GM21360 (cell line): ENCODE measurements at regions not wholly inside any gene's neighbourhood (a gene's known extent, or its start where the extent isn't known, plus 50 kb on each side); places are given as distances from the start of the nearest gene placed in this dataset.
"Not testable (repeated sequence)": the region's sequence is repeated elsewhere in the genome, so short reads cannot be mapped to it uniquely, and the experiment has no call there.

Source experiments
- ATAC-seq: cut with Tn5 transposase; IDR thresholded peaks from one replicate; pipeline ENCODE4 v1.9.1; 2021; ENCODE audit warnings: mild to moderate bottlenecking, moderate library complexity; ENCODE audit not compliant: unreplicated experiment

DNA sequence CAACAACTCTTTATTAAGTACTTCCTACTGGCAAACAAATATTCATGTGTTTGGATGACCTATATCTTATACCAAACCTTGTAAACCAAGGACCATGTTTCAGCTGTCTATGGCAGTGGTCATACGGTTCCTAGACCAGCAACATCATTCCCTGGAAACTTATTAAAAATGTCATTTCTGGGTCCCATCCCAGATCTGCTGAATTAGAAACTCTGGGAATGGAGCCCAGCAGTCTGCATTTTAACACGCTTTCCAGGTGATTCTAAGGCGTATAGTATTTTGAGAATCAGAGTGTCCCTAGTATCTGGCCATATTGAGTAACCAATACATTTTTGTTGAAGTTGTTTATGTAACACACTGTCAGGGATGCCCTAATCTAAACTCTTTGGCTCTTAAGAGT lies 363.4 kb upstream of the LRRC3B start:
- ATAC-seq, result no peak

DNA sequence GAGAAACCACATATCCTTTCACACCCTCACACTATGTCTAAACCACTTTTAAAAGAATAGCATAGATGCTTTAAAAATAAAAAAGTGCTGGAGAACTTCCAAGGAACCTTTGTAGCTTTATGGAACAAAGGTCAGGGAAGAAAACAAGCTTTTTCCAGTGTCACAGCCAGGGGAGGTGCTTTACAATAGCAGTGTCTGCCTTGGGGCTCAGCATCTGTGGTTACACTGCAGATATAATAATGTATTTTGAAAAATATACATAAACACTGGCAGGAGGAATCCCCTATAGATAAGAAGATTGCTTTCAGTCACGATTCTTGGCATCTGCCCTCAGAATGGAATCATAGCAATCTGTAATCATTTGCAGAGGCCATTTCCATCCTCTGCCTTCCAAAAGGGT lies 362.4 kb upstream of the LRRC3B start:
- ATAC-seq, result no peak

DNA sequence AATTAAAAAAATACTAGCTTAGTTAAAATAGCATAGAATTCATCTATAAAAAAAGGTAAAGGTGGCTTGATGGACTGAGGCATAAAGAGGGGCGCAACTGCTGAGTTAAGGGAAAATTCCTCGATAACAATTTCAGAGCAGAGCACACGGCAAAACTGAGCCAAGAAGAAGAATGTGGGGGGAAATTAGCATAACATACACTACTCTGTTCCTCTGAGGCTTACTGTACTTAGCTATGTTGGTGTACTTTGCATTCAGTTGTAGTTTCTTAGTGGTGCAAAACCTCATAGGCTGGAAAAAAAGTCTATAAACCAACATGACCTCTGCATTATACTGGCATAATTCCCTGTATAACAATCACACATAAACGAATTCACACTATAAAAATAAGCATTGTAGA lies 357.9 kb upstream of the LRRC3B start:
- no peak for ATAC-seq

DNA sequence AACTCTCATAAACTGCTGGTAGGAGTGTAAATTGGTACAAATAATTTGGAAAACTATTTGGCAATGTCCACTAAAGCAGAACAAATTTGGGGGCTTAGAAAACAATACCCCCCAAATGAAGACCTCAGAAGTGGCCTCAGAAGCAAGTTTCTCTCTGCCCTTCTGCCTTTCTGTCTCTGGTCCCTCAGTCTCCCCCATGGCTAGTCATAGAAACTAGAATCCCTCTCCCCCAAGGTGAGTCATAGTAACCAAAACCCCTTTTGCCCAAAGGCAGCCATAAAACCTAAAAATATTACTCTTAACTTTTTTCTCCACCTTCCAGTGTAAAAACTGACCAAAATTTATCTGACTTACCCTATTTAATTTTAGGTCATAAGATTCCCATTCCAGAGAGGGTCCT lies 350.7 kb upstream of the LRRC3B start:
- no peak for ATAC-seq

DNA sequence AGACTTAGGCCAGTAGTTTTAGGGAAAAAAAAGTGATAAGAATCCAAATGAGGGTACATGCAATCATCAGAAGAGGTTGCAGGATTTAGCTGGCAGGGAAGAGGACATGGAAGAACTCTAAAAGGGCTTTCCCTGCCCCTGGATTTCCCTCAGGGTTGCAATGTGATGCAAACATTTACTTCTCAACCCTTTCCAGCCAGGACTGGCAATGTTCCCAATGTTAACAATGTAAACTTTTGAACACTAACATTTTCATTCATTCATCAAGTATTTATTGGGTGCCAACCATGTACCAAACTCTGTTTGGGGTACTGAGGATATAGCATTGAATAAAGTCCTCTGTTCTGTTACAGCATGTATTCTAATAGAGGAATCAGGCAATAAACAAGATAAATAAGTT lies 349.4 kb upstream of the LRRC3B start:
- ATAC-seq, result no peak

DNA sequence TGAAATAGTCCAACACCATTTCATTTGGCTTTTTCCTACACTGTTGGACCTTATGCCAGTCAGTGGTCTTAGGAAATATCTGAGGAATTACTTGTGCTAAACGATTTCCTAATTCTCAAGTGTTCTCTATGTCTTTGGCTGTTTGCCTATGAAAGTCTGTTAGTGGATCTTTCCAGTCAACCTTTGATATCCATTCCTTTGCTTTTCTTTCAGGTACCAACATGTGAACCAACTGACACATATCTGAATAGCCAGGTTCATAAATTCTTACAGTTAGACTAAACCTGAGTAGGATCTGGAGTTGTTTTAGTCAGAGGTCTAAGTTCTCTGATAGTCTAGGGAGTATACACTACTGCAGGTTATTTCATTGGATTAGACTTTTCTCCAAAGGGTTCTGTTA lies 343.5 kb upstream of the LRRC3B start:
- no peak for ATAC-seq

DNA sequence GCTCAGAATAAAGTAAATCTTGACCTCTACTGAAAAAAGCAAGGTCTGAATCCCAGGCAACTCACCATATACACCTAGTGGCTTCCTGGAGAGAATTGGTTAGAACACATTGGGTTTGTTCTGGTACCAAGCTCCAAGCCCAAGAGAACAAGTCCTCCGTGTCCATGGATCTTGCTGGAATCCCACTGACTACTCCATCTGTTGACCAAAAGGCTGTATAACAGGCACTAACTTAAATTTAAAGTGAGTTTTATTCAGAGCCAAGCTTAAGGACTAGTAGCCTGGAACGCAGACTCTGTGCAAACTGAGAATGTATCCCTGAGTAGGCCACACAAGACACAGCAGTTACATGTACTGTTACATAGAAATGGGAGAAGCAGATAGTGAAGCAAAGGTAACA lies 342.1 kb upstream of the LRRC3B start:
- ATAC-seq, result no peak

DNA sequence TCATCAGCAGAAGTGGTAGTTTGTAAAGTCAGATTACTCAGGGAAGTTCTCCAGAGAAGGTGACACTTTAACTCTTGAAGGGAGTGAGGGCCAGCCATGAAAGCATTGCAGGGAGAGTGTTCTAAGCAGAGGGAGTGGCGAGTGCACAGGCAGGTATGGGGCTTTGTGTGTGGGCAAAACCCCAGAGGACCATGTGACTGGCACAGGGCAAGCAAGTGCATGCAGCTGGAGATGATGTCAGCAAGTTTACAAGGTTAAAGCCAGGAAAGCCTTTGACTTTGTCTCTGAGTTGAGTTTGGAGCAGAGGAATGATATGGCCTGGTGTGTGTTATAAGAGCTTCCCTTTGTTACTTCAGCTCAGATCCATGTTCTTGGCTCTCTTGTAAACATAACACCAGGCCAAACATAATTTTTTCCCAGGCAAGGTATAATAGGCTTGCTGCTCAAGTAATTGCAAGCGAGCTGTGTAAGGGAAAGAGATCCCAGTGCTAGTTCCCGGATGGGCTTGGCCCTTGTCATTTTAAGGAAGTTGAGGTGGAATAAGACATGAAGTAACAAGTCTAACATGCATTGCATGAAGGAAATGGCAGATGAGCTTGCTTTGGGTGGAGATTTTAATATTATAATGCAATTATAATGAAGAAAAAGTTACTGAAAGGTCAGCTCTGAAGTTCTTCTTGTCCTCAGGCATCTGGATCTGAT lies 341.1 kb upstream of the LRRC3B start:
- ATAC-seq, result no peak

DNA sequence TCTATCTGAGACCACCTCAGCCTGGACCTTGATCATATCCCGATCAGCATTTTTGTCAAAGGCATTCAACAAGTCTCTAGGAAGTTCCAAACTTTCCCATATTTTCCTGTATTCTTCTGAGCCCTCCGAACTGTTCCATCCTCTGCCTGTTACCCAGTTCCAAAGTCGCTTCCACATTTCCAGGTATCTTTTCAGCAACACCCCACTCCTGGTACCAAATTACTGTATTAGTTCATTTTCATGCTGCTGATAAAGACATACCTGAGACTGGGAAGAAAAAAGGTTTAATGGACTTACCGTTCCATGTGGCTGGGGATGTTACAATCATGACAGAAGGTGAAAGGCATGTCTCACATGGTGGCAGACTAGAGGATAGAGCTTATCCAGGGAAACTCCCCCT lies 338.1 kb upstream of the LRRC3B start:
- ATAC-seq, result not testable (repeated sequence)

DNA sequence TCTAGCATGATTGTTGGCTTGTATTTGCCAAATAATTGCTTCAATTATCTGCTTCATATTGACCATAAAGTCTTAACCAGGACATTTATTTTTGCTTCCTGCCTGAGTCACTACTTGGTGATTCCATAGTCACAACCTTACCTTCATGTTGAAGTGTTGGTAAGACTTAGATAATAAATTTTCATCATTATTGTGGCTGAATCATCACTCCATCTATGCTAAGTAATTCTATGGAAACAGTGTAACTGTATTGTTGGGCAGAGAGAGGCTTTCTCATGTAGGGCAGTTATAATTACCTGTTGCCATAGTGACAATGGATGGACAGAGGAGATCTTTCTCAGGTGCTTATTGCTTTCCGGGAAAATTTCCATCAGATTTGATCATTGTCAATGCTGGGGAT lies 330.7 kb upstream of the LRRC3B start:
- ATAC-seq, result no peak

DNA sequence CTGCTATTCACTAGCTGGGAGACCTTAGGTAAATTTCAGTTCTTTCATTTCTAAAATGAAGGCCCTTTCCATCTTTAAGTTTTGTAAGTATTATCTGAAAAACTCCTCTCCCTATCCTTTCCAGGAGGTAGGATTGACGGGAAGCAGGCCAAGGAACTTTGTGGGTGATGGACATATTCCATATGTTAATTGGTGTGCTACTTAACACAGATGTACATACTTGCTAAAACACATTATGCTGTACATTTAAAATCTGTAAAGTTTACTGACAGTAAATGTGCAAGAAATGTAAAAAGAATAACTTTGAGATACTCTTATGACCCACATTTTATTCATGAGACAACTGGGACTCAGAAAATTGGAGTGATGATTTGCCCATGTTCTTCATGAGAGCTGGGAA lies 329.8 kb upstream of the LRRC3B start:
- ATAC-seq, result no peak

DNA sequence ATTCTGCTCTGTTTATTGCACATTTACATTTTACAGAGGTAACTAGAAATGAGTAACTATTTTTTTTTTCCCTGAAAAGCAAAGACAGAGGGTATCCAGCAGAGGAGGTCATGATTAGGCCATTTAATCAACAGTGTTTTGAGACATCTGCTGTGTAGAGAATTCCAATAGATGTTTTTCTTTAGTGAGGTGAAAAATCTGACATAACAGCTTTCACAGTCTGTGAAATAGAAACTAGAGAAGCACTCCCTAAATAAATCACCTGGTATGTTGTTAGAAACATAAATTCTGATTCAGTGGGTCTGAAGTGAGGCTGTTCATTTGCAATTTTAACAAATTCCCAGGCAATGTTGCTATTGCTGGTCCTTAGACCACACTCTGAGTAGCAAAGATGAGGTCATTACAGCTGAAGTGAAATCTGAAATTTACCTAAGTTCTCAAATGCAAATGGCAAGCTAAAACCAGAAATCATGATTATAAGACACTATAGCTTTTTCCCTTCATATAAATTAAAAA lies 329.2 kb upstream of the LRRC3B start:
- ATAC-seq, result no peak

DNA sequence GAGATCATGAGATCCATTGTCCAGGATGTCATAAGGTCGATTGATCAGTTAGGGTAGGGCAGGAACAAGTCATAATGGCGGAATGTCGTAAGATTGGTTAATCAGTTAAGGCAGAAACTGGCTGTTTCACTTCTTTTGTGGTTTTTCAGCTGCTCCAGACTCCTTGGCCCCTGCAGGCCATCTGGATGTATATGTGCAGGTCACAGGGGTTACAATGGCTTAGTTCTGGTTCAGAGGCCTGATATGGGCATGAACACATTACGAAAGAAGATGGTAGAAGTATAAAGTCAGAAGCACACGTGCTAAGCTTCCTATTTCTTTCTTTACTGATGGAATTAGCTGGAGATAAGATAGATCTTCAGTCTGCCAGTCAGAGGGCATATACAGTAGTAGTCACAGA lies 315.4 kb upstream of the LRRC3B start:
- no peak for ATAC-seq

DNA sequence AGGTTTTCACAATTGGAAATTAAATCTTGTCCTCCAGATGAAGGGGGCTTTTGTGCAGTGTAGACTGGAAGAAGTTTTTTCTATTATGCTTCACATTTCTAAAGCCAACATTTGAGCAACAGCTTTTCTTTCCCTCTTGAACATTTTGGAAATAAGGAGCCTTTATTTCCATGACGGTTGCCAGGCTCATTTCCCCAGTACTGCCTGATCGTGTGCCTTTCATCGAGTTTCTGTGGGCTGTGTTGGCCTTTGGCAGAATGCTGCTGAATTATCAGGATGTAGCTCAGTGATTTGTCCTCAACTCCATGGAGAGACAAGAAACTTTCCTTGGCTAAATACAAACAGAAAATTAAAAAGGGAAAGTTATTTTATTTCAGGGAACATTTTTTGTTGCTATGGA lies 314.8 kb upstream of the LRRC3B start:
- ATAC-seq, result no peak

DNA sequence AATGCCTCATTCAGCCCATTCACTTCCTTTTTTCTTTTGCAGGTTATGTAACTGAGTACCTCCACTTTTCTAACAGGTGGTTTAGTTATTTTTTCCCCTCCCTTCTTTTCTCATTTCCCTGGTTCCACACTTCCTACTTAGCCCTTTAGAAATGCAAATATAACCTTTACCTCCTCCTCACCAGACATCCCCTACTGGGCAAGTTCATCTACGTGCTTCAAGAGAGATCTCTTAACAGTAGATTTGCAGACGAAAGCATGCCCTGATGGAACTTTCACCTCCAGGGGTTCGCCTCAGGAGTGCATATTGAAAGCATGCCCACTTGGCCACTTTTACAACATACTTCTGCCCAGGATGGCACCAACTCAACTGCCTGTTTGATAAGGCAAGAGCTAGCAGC lies 314.1 kb upstream of the LRRC3B start:
- no peak for ATAC-seq

DNA sequence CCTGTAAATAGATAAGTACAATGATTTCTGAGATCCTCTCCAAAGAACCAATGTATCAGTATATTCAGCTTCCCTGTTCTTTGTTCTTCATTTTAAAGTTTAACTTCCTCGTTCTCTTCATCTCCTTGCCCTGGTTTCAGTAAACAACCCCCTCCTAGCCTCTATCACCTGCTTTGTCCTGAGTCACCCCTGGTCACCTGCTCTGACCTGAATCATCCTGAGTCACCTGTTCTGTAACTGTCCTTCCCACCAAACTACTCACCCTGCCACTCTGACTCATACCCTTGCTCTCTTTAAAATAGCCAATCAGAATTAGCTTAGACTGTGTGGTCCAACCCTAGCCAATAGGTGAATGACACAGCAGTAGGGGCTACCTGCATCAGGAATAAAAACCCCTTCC lies 313.0 kb upstream of the LRRC3B start:
- ATAC-seq, result not testable (repeated sequence)

DNA sequence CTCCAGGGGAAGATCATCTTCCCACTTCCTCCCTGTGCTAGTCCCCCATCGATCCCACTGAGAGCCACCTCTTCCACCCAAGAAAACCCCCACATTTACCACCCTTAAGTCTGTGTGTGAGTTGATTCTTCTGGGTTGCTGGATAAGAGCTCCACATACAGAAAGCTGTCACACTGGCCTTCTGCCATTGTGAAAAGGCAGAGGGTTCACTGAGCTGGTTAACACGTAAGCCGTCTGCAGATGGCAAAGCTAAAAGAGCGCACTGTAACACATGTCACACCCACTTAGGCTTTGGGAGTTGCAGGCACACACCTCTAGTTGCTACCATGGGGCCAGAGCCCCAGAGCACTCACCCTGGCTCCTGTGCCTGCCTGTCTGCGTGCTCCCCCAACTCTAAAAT lies 309.8 kb upstream of the LRRC3B start:
- no peak for ATAC-seq

DNA sequence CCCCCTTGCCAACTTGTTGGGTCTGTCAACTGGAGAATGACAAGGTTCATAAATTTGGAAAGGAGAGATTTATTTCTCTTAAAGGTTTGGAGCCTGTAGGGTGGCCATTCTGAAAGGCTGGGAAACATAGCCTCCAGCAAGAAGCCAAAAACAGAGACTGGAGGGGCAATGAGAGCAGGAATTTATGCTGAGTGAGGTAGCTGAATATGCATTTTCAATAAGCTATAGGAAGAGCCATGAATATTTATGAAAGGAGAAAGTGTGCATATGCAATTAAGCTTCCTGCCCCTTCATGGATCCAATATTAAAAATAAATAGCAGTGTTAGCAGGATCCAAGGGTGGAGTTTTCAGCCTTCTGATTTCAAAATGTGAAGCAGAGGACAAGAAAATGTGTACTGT lies 306.1 kb upstream of the LRRC3B start:
- no peak for ATAC-seq

DNA sequence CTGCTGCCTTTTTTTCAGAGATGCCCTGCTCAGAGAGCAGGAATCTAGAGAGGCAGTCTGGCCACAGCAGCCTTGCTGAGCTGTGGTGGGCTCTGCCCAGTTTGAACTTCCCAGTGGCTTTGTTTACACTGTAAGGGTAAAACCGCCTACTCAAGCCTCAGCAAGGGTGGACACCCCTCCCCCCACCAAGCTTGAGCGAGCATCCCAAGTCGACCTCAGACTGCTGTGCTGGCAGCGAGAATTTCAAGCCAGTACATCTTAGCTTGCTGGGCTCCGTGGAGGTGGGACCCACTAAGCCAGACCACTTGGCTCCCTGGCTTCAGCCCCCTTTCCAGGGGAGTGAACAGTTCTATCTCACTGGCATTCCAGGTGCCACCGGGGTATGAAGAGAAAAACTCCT lies 298.8 kb upstream of the LRRC3B start:
- ATAC-seq, result not testable (repeated sequence)

DNA sequence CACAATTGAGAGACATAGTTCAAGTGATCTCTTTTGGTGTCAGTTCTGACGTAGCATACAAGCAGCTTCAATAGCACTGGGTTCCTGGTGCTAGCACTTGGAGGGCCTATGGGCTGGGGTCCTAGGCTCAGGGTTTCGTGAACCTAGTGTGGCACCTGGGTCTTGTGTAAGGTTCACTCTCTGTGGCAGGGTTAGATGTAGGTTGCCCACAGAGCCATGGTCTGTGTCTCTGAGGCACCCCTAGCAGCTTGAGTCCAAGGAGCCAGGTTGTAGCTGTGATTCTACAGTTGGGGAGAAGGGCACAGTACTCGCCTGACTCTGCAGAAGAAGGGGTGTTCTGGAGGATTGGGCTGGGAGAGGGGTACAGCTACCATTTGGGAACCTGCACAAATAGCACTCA lies 282.6 kb upstream of the LRRC3B start:
- no peak for ATAC-seq

DNA sequence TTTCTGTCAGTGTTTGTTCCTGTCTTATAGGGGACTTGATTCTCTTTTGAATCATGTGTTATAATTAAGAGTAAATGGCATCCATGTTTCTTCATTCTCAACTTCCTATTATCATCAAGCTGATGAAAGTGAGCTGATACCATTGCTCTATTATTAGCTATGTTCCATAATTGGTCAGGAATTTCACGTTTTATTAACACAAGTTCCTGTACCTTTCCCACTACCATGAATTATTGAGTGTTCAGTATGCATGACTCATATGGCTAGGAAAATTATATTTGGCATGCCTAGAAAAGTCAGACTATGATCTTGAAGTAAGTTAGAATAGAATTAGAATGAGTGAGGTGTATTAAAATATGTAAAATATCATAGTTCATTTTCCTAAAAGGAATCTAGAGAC lies 278.9 kb upstream of the LRRC3B start:
- no peak for ATAC-seq

DNA sequence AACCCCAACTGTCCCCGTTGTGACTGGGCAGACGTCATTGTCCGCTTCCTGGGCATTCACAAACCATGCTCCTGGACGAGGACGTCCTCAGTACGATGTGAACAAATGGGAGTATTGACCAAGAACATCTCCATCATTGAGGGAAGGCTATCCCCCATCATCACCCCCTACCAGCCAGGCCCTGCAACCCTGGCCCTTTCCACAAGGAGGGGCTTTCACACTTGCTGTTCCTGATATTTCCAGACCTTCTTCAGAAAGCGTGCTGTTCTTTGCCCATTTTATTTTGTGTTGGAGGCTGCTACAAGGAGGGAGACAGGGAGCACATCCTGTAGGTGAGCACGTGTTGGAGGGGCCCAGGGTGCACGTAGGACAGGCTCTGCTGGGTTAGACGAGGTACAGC lies 277.0 kb upstream of the LRRC3B start:
- no peak for ATAC-seq

DNA sequence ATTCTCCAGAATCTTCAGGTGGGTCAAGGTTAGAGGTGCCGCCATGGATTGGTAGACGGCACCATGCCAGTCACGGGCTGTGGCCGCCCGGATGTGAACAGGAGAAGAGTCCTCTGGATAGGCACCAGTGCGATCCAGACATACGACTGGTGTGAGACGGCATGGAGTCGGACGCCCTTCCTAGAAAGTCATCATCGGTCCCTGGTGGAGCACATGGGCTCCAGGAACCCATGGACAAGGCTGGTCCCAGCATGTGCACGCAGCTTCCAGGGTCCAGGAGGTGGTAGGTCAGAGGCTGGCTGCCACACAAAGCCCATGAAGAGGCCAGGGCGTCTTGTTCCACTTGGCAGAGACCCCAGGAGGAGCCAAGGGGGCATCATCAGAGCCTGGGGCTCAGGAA lies 276.1 kb upstream of the LRRC3B start:
- ATAC-seq, result no peak
